Skeletal muscle cell (primary cell): ENCODE measurements at regions not wholly inside any gene's neighbourhood (a gene's known extent, or its start where the extent isn't known, plus 50 kb on each side); places are given as distances from the start of the nearest gene placed in this dataset.

Experiments used
- DNase-seq: peaks from one replicate; pipeline ENCODE4 v3.0.0-alpha.2; 2010; ENCODE audit warnings: low read depth
- H3K4me3 ChIP-seq: 2 replicates; pipeline ENCODE4 v1.5.1; 2011; ENCODE audit warnings: low read depth, mild to moderate bottlenecking, control low read depth, low read length, moderate library complexity

- no peak overlapping the region for H3K4me3 ChIP-seq
- no peak for DNase-seq
Measured at GRCh38 chr3:127101411-127102187, 91.3 kb upstream of the PRR23E start.

GRCh38 chr3:127102188-127102520 is 90.8 kb upstream of the PRR23E start:
- no peak overlapping the region for H3K4me3 ChIP-seq
- no peak for DNase-seq

GRCh38 chr3:127102587-127102986 is 90.3 kb upstream of the PRR23E start:
- H3K4me3 ChIP-seq, result no peak overlapping the region
- no peak for DNase-seq

- DNase-seq, result no peak
- H3K4me3 ChIP-seq, result no peak overlapping the region
Measured at GRCh38 chr3:127103080-127103479, 89.9 kb upstream of the PRR23E start.

DNA sequence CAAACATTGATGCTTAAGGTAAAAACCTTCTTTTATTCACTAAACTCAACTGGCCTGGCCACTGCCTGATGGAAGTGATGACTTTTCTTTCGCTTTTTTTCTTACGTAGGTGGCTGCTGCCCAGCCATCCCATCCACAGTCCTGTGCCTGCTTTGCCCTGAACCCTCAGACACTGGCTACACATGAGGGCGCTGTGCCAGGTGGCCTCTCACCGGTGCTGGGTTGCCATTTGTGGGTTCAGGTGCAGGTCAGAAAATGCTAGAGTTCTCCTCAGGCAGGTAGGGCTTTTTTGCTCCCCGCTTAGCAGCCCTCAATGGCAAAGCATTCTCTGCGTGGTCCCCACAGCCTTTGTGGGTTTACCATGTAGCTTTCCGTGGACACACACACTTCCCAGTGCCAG is 88.3 kb upstream of the PRR23E start:
- DNase-seq, result no peak
- H3K4me3 ChIP-seq, result no peak overlapping the region

GRCh38 chr3:127105587-127105986 is 87.3 kb upstream of the PRR23E start:
- no peak overlapping the region for H3K4me3 ChIP-seq
- DNase-seq, result no peak

- H3K4me3 ChIP-seq, result no peak overlapping the region
- DNase-seq, result no peak
Measured at GRCh38 chr3:127106053-127106452, 86.9 kb upstream of the PRR23E start.

DNA sequence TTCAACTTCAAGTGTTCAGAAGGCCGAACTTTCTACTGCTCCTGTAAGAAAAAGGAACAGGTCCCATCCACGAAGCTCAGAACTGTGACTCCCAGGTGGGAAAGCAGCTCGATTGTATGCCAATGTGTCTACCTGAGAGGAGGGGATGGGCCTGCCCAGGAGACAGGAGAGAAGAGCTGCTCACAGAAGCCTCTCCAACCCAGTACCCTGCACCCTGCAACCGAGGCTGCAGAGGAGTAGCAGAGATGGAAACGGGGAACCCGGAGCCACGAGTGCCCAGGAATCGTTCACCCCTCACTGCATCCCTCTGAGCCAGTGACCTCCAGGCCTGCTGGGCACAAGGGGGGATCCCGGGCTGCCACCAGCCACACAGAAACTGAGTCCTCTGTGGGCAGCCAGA is 86.5 kb upstream of the PRR23E start:
- no peak for DNase-seq
- H3K4me3 ChIP-seq, result no peak overlapping the region

GRCh38 chr3:127107002-127107401 is 85.9 kb upstream of the PRR23E start:
- no peak overlapping the region for H3K4me3 ChIP-seq
- DNase-seq, result no peak

DNA sequence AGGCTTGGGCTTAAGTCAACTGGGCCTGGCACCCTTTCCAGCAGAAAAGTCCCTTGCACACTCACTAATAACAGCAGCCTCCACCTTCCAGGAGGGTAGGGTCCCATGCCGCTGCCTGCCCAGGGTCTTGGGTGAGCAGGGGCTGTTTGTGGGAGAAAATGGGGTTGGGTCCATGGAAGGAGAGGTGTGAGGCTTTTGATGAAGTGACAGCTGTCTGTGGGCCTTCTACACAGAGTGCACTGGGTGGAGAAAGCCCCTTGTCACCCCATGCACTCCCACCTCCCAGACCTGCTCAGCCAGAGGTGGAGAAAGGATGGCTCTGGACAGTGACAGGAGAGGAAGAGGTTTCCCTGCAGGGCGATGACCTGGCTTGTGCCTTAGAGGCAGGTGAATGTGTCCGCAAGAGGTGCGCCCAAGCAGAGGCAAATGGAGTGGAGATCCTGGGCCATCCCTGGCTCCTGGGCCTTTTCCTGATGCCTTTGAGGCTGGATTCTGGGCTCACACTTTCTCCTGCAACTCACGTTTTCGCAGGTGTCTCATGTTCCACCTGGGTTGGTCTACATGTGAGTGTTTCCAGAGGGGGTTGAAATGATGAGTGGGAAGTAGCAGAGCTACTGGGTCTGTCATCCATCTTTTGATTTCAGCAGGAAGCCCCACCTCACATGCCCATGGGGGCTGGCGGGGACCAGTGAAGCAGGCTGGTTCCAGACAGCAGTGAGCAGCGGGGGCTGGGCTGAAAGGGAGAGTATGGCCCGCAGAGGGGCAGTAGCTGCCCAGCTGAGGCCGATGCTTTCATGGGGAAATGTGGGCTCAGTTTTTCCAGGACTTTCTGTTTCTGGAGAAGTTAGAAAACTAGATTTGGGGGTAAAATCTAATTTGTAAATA is 85.2 kb upstream of the PRR23E start:
- no peak for DNase-seq
- H3K4me3 ChIP-seq, result no peak overlapping the region

GRCh38 chr3:127108796-127109195 is 84.1 kb upstream of the PRR23E start:
- DNase-seq, result no peak

DNA sequence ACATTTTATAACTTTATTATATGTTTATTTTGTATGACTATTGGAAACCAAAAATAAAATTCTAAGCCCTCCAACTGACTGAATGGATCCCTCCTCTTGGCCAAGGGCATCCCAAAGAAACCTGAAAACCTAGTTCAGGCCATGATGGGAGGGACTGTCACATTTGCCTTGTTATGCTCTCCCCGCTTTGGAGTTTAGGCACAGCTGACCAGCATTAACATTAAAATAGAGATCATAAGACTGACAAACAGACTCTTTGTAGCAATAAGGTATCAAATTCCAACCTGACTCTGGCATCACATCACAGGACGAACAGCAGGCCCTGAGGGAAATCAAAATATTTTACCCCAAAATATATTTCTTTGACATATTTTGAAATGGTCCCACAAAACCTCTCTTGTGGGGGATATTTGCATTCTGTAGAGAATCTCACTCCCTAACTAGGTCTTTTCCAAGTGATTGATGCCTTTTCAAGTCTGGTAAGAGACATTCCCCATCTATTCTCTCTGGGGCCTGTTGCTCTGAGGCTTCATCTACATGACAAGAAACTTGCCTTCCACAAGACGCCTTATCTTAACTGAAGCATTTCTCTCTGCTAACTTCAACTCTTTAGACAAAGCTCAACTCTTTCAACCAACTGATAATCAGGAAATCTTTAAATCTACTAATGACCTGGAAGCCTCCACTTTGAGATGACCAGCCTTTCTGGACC is 81.8 kb upstream of the PRR23E start:
- H3K4me3 ChIP-seq, result no peak overlapping the region
- DNase-seq, result no peak

More at GRCh38 chr3:127108796-127109195, 84.1 kb upstream of the PRR23E start:
- H3K4me3 ChIP-seq, result no peak overlapping the region

- H3K4me3 ChIP-seq, result no peak overlapping the region
- no peak for DNase-seq
Measured at GRCh38 chr3:127112796-127113570, 79.9 kb upstream of the PRR23E start.

DNA sequence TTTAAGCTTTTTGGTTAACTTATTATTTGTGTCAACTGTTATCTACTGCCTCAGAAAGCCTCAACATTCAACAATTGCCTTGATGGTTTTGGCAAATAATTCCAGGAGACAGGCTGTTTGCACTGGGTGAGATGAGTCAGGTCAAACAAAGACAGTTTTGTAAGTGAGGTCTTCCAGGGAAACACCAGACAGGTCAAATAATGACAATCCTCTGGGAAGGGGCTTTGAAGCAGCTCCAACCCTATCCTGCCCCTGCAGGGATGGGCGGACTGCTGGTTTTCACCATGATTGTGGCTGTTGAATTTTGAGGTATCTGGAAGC is 79.4 kb upstream of the PRR23E start:
- no peak for DNase-seq
- H3K4me3 ChIP-seq, result no peak overlapping the region

GRCh38 chr3:127114337-127115070 is 78.4 kb upstream of the PRR23E start:
- no peak for DNase-seq
- no peak overlapping the region for H3K4me3 ChIP-seq

GRCh38 chr3:127115691-127116351 is 77.1 kb upstream of the PRR23E start:
- H3K4me3 ChIP-seq, result no peak overlapping the region
- no peak for DNase-seq

DNA sequence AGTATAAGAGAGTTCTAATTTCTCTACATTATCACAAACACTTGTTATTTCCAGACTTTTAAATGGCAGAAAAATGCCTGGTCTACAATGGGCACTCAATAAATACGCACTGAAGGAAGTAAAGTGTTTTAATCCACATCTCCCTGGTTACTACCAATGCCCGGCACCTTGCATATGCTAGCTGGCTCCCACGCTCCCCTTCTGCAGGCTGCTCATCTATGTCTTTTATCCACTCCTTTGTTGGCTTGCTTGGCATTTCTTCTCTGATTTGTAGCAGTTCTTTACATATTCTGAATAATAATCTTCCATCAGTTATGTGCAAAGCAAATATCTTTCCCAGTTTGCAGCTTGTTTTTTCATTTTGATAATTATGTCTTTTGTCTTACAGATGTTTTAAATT is 74.6 kb upstream of the PRR23E start:
- no peak overlapping the region for H3K4me3 ChIP-seq
- no peak for DNase-seq

- no peak for DNase-seq
- H3K4me3 ChIP-seq, result no peak overlapping the region
Measured at GRCh38 chr3:127119693-127120464, 73.1 kb upstream of the PRR23E start.
